ENCODE measurements at regions not wholly inside any gene's neighbourhood (a gene's known extent, or its start where the extent isn't known, plus 50 kb on each side); places are given as distances from the start of the nearest gene placed in this dataset.

GRCh38 chrX:62931625-62932024 lies 419.5 kb downstream of the SPIN4 start:
- Histone ChIP-seq H3K9ac (ENCODE audit: control insufficient read depth, insufficient read depth, low read length) (no peak overlapping the region), H3K36me3 (ENCODE audit: control insufficient read depth in 2 of 2, insufficient read depth in 2 of 2, low read length in 1 of 2) (no peaks in the 10 kb centered on the region), H3K27me3 (replicated peaks in 1 of 2; ENCODE audit: control insufficient read depth in 2 of 2, insufficient read depth in 2 of 2, low read length in 1 of 2) (no peaks in the 10 kb centered on the region), H4K20me1 (ENCODE audit: control insufficient read depth, insufficient read depth) (no peaks in the 10 kb centered on the region), H3K4me3 (no peak overlapping the region), H3K79me2 (ENCODE audit: control insufficient read depth, insufficient read depth, low read length) (no peaks in the 10 kb centered on the region), H3K4me2 (ENCODE audit: control insufficient read depth, insufficient read depth) (no peak overlapping the region), H3K9me3 (replicated peaks; ENCODE audit: control insufficient read depth, insufficient read depth, low read length) (no peaks in the 10 kb centered on the region), H3K27ac (ENCODE audit: control insufficient read depth, insufficient read depth) (no peak overlapping the region), H3K4me1 (ENCODE audit: control insufficient read depth, insufficient read depth, low read length) (no peaks in the 10 kb centered on the region), H2AFZ (ENCODE audit: control insufficient read depth, low read depth, low read length) (no peak overlapping the region)
- RAD21 ChIA-PET (ENCODE audit: unreplicated experiment): no interaction called here
- FAIRE-seq (no peak), DNase-seq (ENCODE audit: low read depth, low spot score) (no peak), ATAC-seq (no peak)
- BruUV-seq (replicated peaks): no TSS peak
- TF ChIP-seq TCF3 (IDR thresholded peaks at IDR 0.05; ENCODE audit: borderline replicate concordance, insufficient read depth, low read depth, low read length) (no peak), TCF12 (IDR thresholded peaks at IDR 0.05; ENCODE audit: low read depth, low read length) (no peak), ZNF207 (IDR thresholded peaks at IDR 0.05; ENCODE audit: borderline replicate concordance) (no peak), ETV6 (conservative IDR thresholded peaks at IDR 0.05 in 1 of 2, IDR thresholded peaks at IDR 0.05 in 1 of 2; ENCODE audit: borderline replicate concordance in 1 of 2, low read depth in 1 of 2) (no peak)
- intact Hi-C loops (cut with micrococcal nuclease; ENCODE audit: unreplicated experiment): no loop called here
- in situ Hi-C loops (cut with MboI): no loop called here
- CTCF ChIA-PET: no interaction called here
- SMC1A ChIA-PET (ENCODE audit: uncharacterized antibody, unreplicated experiment): no interaction called here
- POLR2A ChIA-PET: no interaction called here

DNA sequence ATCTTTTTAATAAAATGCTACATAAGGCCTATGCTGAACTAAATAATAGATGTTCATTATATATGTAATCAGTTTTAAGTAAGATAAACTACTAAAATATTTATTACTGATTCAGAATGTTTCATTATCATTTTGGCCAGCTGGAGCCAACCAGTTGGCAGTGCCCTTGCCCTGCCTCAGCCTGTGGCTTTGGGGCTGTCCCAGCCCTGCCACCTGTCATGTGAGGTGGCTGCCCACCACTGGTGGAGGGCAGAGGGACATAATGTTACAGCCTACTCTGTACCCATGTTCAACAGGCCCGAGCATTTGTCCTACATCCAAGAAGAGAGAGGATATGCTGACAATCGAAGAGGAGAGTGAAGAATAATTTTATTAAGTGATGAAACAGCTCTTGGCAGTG lies 422.2 kb downstream of the SPIN4 start:
- WGBS (ENCODE audit: insufficient coverage, insufficient replicate concordance, low lambda C conversion rate, missing lambda C conversion rate): 3% methylated on average over 2 of the region's 2 CpGs
- Histone ChIP-seq H3K27me3 (replicated peaks in 1 of 2; ENCODE audit: control insufficient read depth in 2 of 2, insufficient read depth in 2 of 2, low read length in 1 of 2) (no peaks in the 10 kb centered on the region), H3K4me3 (no peak overlapping the region), H2AFZ (ENCODE audit: control insufficient read depth, low read depth, low read length) (no peak overlapping the region), H3K79me2 (ENCODE audit: control insufficient read depth, insufficient read depth, low read length) (no peaks in the 10 kb centered on the region), H3K36me3 (ENCODE audit: control insufficient read depth in 2 of 2, insufficient read depth in 2 of 2, low read length in 1 of 2) (no peaks in the 10 kb centered on the region), H3K27ac (ENCODE audit: control insufficient read depth, insufficient read depth) (no peak overlapping the region), H3K9ac (ENCODE audit: control insufficient read depth, insufficient read depth, low read length) (no peak overlapping the region), H4K20me1 (ENCODE audit: control insufficient read depth, insufficient read depth) (no peaks in the 10 kb centered on the region), H3K4me2 (ENCODE audit: control insufficient read depth, insufficient read depth) (no peak overlapping the region), H3K9me3 (replicated peaks; ENCODE audit: control insufficient read depth, insufficient read depth, low read length) (no peaks in the 10 kb centered on the region), H3K4me1 (ENCODE audit: control insufficient read depth, insufficient read depth, low read length) (no peaks in the 10 kb centered on the region)
- ChIA-PET CTCF (interaction anchor here (0.6 kb wide), 1 partner anchor 40 kb away, joined by 3 read pairs; no protein-coding TSS in a partner anchor), RAD21 (ENCODE audit: unreplicated experiment) (no interaction called here), POLR2A (no interaction called here), SMC1A (ENCODE audit: uncharacterized antibody, unreplicated experiment) (no interaction called here)
- in situ Hi-C loops (cut with MboI) (no loop called here), intact Hi-C loops (cut with micrococcal nuclease; ENCODE audit: unreplicated experiment) (no loop called here)
- BruUV-seq (replicated peaks): no TSS peak
- TF ChIP-seq NR2F1 (conservative IDR thresholded peaks at IDR 0.05) (no peak), SMARCA5 (IDR thresholded peaks at IDR 0.05) (no peak), ZNF274 (IDR thresholded peaks at IDR 0.05; ENCODE audit: insufficient read depth, insufficient read length) (no peak), ESRRA (IDR thresholded peaks at IDR 0.05; ENCODE audit: low read length) (no peak), STAT3 (IDR thresholded peaks at IDR 0.05; ENCODE audit: low read depth, low read length) (no peak), RELA (IDR thresholded peaks at IDR 0.05; ENCODE audit: borderline replicate concordance, partially characterized antibody) (no peak)
- DNase-seq (ENCODE audit: low read depth, low spot score) (no peak), ATAC-seq (no peak), FAIRE-seq (no peak)

Data from GM12878 (cell line).